ENCODE measurements at regions not wholly inside any gene's neighbourhood (a gene's known extent, or its start where the extent isn't known, plus 50 kb on each side); places are given as distances from the start of the nearest gene placed in this dataset.
A peak's percentile ranks its signal among the peaks of the same experiment; 100 is the strongest.

DNA sequence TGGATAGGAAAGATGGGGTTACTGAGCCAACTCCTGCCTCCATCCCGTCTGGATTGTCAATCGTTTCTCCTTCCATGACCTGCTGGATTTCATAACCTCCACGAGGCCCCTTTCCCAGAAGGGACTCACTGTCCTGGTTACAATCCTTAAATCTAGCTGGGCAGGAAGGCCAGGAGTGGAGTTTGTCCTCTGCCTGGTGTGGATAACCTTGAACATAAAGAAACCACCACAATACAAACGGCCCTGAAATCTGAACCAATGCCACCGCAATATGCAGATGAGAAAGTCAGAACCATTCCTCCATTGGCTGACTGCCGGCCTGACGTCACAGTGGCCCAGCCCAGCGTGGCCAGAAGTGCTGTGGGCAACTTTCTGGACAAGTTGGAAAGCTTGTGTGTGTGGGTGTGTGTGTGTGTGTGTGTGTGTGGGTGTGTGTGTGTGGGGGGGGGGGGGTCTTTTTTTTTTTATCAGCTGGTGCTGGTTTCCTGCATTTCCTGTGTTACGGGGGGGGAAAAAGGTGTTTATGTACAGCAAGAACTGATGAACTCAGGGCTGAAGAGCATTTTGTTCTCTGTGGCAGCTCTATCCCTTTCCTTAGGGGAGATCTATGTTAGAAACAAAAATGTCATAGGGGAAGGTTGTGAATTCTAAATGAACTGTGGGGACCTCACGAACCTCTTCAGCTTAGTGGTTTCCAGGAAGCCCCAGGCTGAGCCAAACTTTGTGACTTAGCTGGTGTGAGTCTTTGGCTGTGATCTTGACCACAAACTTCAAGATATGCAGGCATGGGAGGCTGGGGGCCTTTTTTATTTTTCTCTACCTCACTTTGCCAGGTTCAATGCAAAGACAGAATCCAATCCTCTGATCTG is 81.6 kb upstream of the MED13L start (continued):
- TF ChIP-seq UBTF (CRISPR knock-in tag; IDR thresholded peaks at IDR 0.05) (peak; percentile 50), KDM5A (IDR thresholded peaks at IDR 0.05; ENCODE audit: borderline replicate concordance, low read length) (no peak), KAT8 (CRISPR knock-in tag; IDR thresholded peaks at IDR 0.05) (peak; percentile 53; the same call in 1 of the 2 replicates), YEATS4 (CRISPR knock-in tag; IDR thresholded peaks at IDR 0.05; ENCODE audit: borderline replicate concordance) (peak; percentile 62; the same call in 1 of the 2 replicates), BCL6 (CRISPR knock-in tag; IDR thresholded peaks at IDR 0.05) (peak; percentile 54), NR2F6 (IDR thresholded peaks at IDR 0.05) (no peak), NR2F6 (CRISPR knock-in tag; IDR thresholded peaks at IDR 0.05) (peak; percentile 39; the same call in 1 of the 2 replicates), ZMYM3 (CRISPR knock-in tag; IDR thresholded peaks at IDR 0.05) (0 out of 2 replicates have a peak, but pooled peaks have one; percentile 37), ZKSCAN8 (CRISPR knock-in tag; IDR thresholded peaks at IDR 0.05; ENCODE audit: borderline replicate concordance) (peak; percentile 33; the same call in 1 of the 2 replicates), ZNF766 (CRISPR knock-in tag; IDR thresholded peaks at IDR 0.05; ENCODE audit: borderline replicate concordance) (peak; percentile 98), ZMYM2 (CRISPR knock-in tag; IDR thresholded peaks at IDR 0.05) (peak; percentile 40; the same call in 1 of the 2 replicates), ZNF142 (CRISPR knock-in tag; IDR thresholded peaks at IDR 0.05) (no peak)
- TF ChIP-seq, protein P1, sequence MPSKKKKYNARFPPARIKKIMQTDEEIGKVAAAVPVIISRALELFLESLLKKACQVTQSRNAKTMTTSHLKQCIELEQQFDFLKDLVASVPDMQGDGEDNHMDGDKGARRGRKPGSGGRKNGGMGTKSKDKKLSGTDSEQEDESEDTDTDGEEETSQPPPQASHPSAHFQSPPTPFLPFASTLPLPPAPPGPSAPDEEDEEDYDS (CRISPR knock-in tag; IDR thresholded peaks at IDR 0.05), result peak; percentile 69; the same call in 1 of the 2 replicates
- TF ChIP-seq, protein P2, sequence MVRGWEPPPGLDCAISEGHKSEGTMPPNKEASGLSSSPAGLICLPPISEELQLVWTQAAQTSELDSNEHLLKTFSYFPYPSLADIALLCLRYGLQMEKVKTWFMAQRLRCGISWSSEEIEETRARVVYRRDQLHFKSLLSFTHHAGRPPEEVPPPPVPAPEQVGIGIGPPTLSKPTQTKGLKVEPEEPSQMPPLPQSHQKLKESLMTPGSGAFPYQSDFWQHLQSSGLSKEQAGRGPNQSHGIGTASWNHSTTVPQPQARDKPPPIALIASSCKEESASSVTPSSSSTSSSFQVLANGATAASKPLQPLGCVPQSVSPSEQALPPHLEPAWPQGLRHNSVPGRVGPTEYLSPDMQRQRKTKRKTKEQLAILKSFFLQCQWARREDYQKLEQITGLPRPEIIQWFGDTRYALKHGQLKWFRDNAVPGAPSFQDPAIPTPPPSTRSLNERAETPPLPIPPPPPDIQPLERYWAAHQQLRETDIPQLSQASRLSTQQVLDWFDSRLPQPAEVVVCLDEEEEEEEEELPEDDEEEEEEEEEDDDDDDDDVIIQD (CRISPR knock-in tag; IDR thresholded peaks at IDR 0.05; ENCODE audit: low read depth), result peak; percentile 24; the same call in 1 of the 2 replicates
